Fibroblast of pulmonary artery (primary cell): ENCODE measurements at regions not wholly inside any gene's neighbourhood (a gene's known extent, or its start where the extent isn't known, plus 50 kb on each side); places are given as distances from the start of the nearest gene placed in this dataset.

ENCODE experiments used
- DNase-seq: peaks from one replicate; pipeline ENCODE4 v3.0.0-alpha.2; 2010; ENCODE audit warnings: low read depth
- H3K4me3 ChIP-seq: replicated peaks from 2 replicates; pipeline ENCODE4 v1.5.1; 2011; ENCODE audit warnings: low read depth, mild to moderate bottlenecking, control low read depth, low read length, moderate library complexity
- TF ChIP-seq, protein P1 (sequence below): IDR thresholded peaks from 2 replicates; pipeline ENCODE4 v1.5.1; 2011; ENCODE audit warnings: mild to moderate bottlenecking, control low read depth, low read length, inconsistent platforms; ENCODE audit errors: missing control alignments

DNA sequence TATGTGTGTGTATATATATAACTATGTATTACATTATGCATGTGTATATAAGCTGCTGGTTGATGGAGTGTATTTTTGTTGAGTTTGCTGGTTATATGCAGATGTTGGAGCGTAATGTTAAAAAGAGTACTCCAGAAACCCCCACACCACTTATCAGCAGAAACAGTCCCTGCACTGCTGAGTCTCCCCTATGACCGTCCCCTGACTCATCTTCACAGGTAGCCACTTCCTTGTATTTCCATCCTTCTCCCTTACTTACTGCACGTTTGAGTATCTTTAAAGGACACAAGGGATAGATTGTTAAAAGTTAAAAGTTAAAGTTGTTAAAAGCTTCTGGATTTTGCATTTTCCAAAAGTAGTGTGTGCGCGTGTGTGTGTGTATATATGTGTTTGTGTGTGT is 853.9 kb upstream of the EEF2KMT start:
- no peak overlapping the region for H3K4me3 ChIP-seq
- TF ChIP-seq, protein P1, sequence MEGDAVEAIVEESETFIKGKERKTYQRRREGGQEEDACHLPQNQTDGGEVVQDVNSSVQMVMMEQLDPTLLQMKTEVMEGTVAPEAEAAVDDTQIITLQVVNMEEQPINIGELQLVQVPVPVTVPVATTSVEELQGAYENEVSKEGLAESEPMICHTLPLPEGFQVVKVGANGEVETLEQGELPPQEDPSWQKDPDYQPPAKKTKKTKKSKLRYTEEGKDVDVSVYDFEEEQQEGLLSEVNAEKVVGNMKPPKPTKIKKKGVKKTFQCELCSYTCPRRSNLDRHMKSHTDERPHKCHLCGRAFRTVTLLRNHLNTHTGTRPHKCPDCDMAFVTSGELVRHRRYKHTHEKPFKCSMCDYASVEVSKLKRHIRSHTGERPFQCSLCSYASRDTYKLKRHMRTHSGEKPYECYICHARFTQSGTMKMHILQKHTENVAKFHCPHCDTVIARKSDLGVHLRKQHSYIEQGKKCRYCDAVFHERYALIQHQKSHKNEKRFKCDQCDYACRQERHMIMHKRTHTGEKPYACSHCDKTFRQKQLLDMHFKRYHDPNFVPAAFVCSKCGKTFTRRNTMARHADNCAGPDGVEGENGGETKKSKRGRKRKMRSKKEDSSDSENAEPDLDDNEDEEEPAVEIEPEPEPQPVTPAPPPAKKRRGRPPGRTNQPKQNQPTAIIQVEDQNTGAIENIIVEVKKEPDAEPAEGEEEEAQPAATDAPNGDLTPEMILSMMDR = no peak
- DNase-seq = no peak

DNA sequence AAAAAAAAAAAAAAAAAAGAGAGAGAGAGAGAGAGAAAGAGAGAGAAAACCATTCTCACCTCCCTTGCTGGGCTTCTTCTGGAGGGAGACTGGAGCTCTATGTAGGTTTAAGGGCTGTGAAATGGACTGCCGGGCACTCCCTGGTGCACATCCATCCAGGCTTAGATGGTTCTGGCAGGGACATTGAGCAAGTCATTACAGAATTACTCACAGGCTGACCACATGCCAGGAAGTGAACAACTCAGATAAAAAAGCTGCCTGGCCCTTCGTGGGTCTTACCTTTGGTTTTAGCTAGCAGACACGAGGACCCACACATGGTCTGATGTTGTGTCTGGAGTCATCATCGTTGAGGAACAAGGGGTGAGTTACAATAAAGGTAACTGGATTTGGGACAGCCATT is 847.4 kb upstream of the EEF2KMT start:
- no peak for DNase-seq
- TF ChIP-seq, protein P1 = no peak
- no peak overlapping the region for H3K4me3 ChIP-seq

DNA sequence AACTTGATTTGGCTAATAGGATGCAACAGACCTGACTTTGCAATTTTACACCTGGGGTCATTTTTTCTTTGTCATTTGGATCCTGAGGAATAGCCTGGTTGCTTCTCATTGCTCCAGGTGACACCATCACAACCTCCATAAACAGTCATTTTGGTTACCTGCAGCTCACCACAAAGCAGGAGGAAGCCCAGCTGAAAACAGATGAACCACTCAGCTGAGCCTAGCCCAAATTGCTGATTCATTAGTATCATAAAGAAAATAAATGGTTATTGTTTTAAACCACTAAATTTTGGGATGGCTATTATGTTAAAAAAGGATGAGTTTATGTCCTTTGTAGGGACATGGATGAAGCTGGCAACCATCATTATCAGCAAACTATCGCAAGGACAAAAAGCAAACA is 841.0 kb upstream of the EEF2KMT start:
- no peak overlapping the region for H3K4me3 ChIP-seq
- no peak for DNase-seq
- TF ChIP-seq, protein P1 = no peak

DNA sequence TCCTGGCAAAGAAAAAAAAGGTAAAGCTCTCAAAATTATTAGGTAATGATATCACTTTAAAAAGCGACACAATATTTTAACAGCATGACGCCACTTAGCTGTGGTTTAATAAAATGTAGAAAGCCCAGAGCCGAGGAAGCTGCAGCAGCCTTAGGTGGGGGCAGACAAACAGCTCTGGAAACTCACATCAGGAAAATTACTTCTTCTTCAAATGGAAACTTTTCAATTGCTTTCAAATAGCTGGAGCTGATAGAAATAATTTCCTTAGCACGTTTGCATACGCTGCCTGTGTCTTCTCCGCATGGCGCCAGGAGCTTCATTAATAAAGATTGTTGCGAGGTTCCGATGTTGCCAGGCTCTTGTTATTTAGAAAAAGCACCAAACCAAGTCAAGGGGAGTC is 835.3 kb upstream of the EEF2KMT start:
- H3K4me3 ChIP-seq = no peak overlapping the region
- no peak for DNase-seq
- TF ChIP-seq, protein P1 = no peak

DNA sequence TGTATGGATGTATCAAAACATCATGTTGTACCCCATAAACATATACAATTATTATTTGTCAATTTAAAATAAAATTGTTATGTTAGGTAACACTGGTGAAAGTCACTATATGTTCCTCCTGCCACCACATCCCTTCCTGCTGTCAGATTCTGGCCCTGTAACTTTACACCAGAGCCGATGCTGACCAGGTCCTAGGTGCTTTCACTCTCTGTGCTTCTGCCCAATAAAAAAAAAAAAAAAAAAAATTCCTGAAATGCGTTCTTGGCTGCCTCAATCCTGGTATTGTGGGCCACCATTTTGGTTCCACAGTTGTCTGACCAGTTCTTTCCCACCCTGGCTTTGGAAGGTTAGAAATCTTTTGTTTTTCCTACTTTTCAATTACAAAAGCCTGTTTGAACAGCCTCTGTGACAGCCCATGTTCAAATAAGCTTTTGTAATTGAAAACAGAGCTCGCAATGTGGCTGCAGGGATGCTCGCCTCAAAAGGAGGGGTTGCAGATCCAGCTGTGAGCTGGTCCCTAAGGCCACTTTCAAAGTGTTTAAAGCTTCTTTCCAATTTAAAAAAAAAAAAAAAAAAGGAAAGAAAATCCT is 831.0 kb upstream of the EEF2KMT start:
- DNase-seq = no peak
- TF ChIP-seq, protein P1 = no peak
- no peak overlapping the region for H3K4me3 ChIP-seq

DNA sequence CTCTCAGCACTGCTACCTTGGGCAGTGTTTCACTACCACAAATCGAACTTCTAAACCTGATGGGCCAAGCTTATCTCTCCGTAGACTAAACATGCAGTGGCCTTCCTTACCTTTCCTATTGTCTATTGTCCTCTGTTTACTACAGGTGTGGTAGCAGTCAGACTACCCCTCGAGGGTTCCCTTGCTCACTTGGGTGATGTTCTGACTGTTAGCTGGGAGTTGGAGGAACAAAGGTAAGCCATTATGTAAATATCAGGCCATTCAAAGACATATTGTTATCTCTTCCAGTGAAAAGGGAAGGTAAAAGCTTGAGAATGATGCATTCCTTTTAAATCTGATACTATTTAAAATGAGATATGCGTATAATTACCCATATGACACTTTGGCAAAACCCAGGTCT is 828.3 kb upstream of the EEF2KMT start:
- H3K4me3 ChIP-seq = no peak overlapping the region
- DNase-seq = no peak
- TF ChIP-seq, protein P1 = no peak

DNA sequence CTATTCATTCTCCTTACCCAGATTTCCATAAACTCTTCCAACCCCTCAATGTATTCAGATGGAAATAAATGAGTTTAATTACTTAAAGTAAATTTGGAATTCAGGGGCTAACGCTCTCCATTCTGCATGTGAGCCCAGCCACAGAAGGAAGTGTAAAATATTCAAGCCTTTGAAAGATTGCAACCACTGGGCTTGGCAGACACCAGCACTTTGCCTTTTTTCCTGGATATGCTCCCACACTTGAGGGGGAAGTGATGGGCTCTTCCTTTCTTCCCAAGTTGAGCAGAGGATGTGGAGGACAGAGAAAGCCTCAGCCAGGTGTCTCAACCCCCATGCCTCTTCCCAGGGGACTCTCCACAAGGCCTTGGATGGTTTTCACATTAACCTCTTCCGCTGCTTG is 825.1 kb upstream of the EEF2KMT start:
- no peak overlapping the region for H3K4me3 ChIP-seq
- TF ChIP-seq, protein P1 = no peak

More for the DNA sequence above, 825.1 kb upstream of the EEF2KMT start:
- no peak for DNase-seq
